Activated B cell treated with CpG ODN at 0.5 μM for 24 hours (primary cell): ENCODE measurements at regions not wholly inside any gene's neighbourhood (a gene's known extent, or its start where the extent isn't known, plus 50 kb on each side); places are given as distances from the start of the nearest gene placed in this dataset.

ENCODE experiments used
- ATAC-seq: fragments of 200-7000 bp; cut with Tn5 transposase; one replicate; pipeline ENCODE4 v1.10.0; 2021; ENCODE audit warnings: low read depth, mild to moderate bottlenecking, moderate library complexity
- CTCF ChIA-PET: fragments of 350-600 bp; sonication (Branson Sonifier 250); formaldehyde crosslinking; loops from one replicate; lab custom pipeline; 2021; ENCODE audit warnings: antibody characterized with exemption; lab: Charles Lee
- POLR2A ChIA-PET: fragments of 350-600 bp; sonication (Branson Sonifier 250); formaldehyde crosslinking; loops from one replicate; lab custom pipeline; 2021; ENCODE audit warnings: antibody characterized with exemption; lab: Charles Lee
- DNase-seq: peaks from one replicate; pipeline ENCODE4 v3.0.0; 2022
- H3K27ac Mint-ChIP-seq: one replicate; pipeline ENCODE4 v1.8.0; 2020; ENCODE audit warnings: mixed read lengths
- H3K27me3 Mint-ChIP-seq: one replicate; pipeline ENCODE4 v1.8.0; 2021; ENCODE audit warnings: mixed read lengths
- H3K36me3 Mint-ChIP-seq: one replicate; pipeline ENCODE4 v1.8.0; 2021; ENCODE audit warnings: low read depth, mixed read lengths
- H3K4me1 Mint-ChIP-seq: one replicate; pipeline ENCODE4 v1.8.0; 2021; ENCODE audit warnings: mixed read lengths
- H3K4me3 Mint-ChIP-seq: one replicate; pipeline ENCODE4 v1.8.0; 2020; ENCODE audit warnings: mild to moderate bottlenecking, mixed read lengths
- H3K9me3 Mint-ChIP-seq: one replicate; pipeline ENCODE4 v1.8.0; 2020; ENCODE audit warnings: mixed read lengths
- CTCF ChIP-seq: fragments of 200-600 bp; IDR thresholded peaks from one replicate; pipeline ENCODE4 v1.8.0; 2022; ENCODE audit warnings: antibody characterized with exemption, mild to moderate bottlenecking
- intact Hi-C: fragments of 100-400 bp; cut with micrococcal nuclease; formaldehyde crosslinking; loops from one replicate; pipeline ENCODE4 v1.15.1; 2024

GRCh38 chr2:164260506-164260905, 360.8 kb downstream of the GRB14 start:
- no peak for TF ChIP-seq CTCF
- no peaks in the 10 kb centered on the region for H3K36me3 Mint-ChIP-seq
- no peaks in the 10 kb centered on the region for H3K9me3 Mint-ChIP-seq
- ChIA-PET CTCF (no interaction called here), POLR2A (no interaction called here)
- no peaks in the 10 kb centered on the region for H3K4me1 Mint-ChIP-seq
- H3K4me3 Mint-ChIP-seq: no peak overlapping the region
- H3K27me3 Mint-ChIP-seq: no peaks in the 10 kb centered on the region
- DNase-seq (no peak), ATAC-seq (no peak)
- intact Hi-C loops: no loop called here
- no peak overlapping the region for H3K27ac Mint-ChIP-seq

GRCh38 chr2:164257742-164258141, 363.5 kb downstream of the GRB14 start:
- no peak for TF ChIP-seq CTCF
- ATAC-seq (no peak), DNase-seq (no peak)
- Mint-ChIP-seq H3K27me3 (no peaks in the 10 kb centered on the region), H3K4me1 (no peaks in the 10 kb centered on the region), H3K36me3 (no peaks in the 10 kb centered on the region), H3K4me3 (no peak overlapping the region), H3K9me3 (no peaks in the 10 kb centered on the region), H3K27ac (no peak overlapping the region)
- POLR2A ChIA-PET: no interaction called here
- intact Hi-C loops: no loop called here
- CTCF ChIA-PET: no interaction called here

- Mint-ChIP-seq H3K4me3 (no peak overlapping the region), H3K36me3 (no peaks in the 10 kb centered on the region), H3K4me1 (no peaks in the 10 kb centered on the region), H3K27ac (no peak overlapping the region), H3K9me3 (no peaks in the 10 kb centered on the region), H3K27me3 (no peaks in the 10 kb centered on the region)
- no peak for DNase-seq
- intact Hi-C loops: no loop called here
- CTCF ChIA-PET: no interaction called here
- TF ChIP-seq CTCF: no peak
- POLR2A ChIA-PET: no interaction called here
- ATAC-seq: no peak
These were observed 368.6 kb downstream of the GRB14 start for GRCh38 chr2:164252568-164253287.

GRCh38 chr2:164243315-164243714, 378.0 kb downstream of the GRB14 start:
- H3K27ac Mint-ChIP-seq: no peak overlapping the region
- H3K9me3 Mint-ChIP-seq: peaks cover 5% of the 10 kb centered on the region
- no peaks in the 10 kb centered on the region for H3K36me3 Mint-ChIP-seq
- POLR2A ChIA-PET: no interaction called here
- DNase-seq (no peak), ATAC-seq (no peak)
- intact Hi-C loops: no loop called here
- H3K4me3 Mint-ChIP-seq: no peak overlapping the region
- H3K4me1 Mint-ChIP-seq: no peaks in the 10 kb centered on the region
- no peaks in the 10 kb centered on the region for H3K27me3 Mint-ChIP-seq
- CTCF ChIA-PET: no interaction called here
- no peak for TF ChIP-seq CTCF

GRCh38 chr2:164242409-164242808, 378.9 kb downstream of the GRB14 start:
- H3K27ac Mint-ChIP-seq: no peak overlapping the region
- H3K27me3 Mint-ChIP-seq: no peaks in the 10 kb centered on the region
- H3K9me3 Mint-ChIP-seq: peaks cover 5% of the 10 kb centered on the region
- DNase-seq: no peak
- intact Hi-C loops: no loop called here
- ChIA-PET POLR2A (no interaction called here), CTCF (no interaction called here)
- H3K4me1 Mint-ChIP-seq: no peaks in the 10 kb centered on the region
- no peak overlapping the region for H3K4me3 Mint-ChIP-seq
- TF ChIP-seq CTCF: no peak
- no peak for ATAC-seq
- no peaks in the 10 kb centered on the region for H3K36me3 Mint-ChIP-seq
